Right lobe of liver (tissue), 4 donors: ENCODE measurements at regions not wholly inside any gene's neighbourhood (a gene's known extent, or its start where the extent isn't known, plus 50 kb on each side); places are given as distances from the start of the nearest gene placed in this dataset.

ENCODE experiments used
- CTCF ChIP-seq, 4 donors: fragments of 200-600 bp in 3 of 4; fragments of 450-650 bp in 1 of 4; IDR thresholded peaks; one replicate each; pipeline versions ENCODE4 v1.5.1 to v1.8.0; 2016 to 2022; ENCODE audit warnings: antibody characterized with exemption in 4 of 4, mild to moderate bottlenecking in 2 of 4
- POLR2A ChIP-seq: fragments of 450-650 bp; IDR thresholded peaks from one replicate; pipeline ENCODE4 v1.6.1; 2017; ENCODE audit warnings: antibody characterized with exemption, mild to moderate bottlenecking
- donor health status: DM: no; HTN: no; CAD: no.
- donor health status: DM: no; HTN: no; CAD: no.
- donor health status: DM: no; HTN: yes; CAD: no.

GRCh38 chr3:157767607-157768006 lies 264.4 kb upstream of the VEPH1 start:
- no peak for TF ChIP-seq POLR2A
- no peak for TF ChIP-seq CTCF (IDR thresholded peaks at IDR 0.05)
